GM12878 (cell line): ENCODE measurements at regions not wholly inside any gene's neighbourhood (a gene's known extent, or its start where the extent isn't known, plus 50 kb on each side); places are given as distances from the start of the nearest gene placed in this dataset.

ENCODE experiments used
- ATAC-seq: fragments of 200-7000 bp; cut with Tn5 transposase; 3 replicates; pipeline ENCODE4 v1.9.1; 2020; ENCODE audit warnings: mild to moderate bottlenecking, moderate library complexity
- BruUV-seq: library from RNA; stranded (reverse); fragments of 400-500 nt; replicated peaks from 2 replicates; lab custom pipeline; 2021; lab: Mats Ljungman, UMichigan
- CTCF ChIA-PET: fragments of 300-600 bp; sonication (Branson Sonifier 250); formaldehyde crosslinking; extraction: SDS; loops from one replicate; lab custom pipeline; 2021; ENCODE audit warnings: inconsistent platforms; lab: Yijun Ruan, JAX
- POLR2A ChIA-PET: fragments of 350-600 bp; formaldehyde crosslinking; extraction: SDS; loops from one replicate; lab custom pipeline; 2021; ENCODE audit warnings: inconsistent platforms; lab: Charles Lee
- RAD21 ChIA-PET: fragments of 300-600 bp; sonication (Branson Sonifier 250); formaldehyde crosslinking; loops from one replicate; lab custom pipeline; 2023; ENCODE audit warnings: antibody characterized with exemption; ENCODE audit not compliant: unreplicated experiment; lab: Charles Lee
- SMC1A ChIA-PET: fragments of 300-600 bp; sonication (Branson Sonifier 250); formaldehyde crosslinking; loops from one replicate; lab custom pipeline; 2023; ENCODE audit not compliant: unreplicated experiment, uncharacterized antibody; lab: Charles Lee
- DNase-seq: peaks from one replicate; pipeline ENCODE4 v3.0.0-alpha.2; 2011; ENCODE audit warnings: low read depth, low spot score
- FAIRE-seq: peaks from 3 replicates; lab custom pipeline; 2011; peaks lifted over from hg19 to GRCh38; lab: Jason Lieb, UNC
- H2AFZ ChIP-seq: 2 replicates; pipeline ENCODE4 v1.6.0; 2011; ENCODE audit warnings: low read depth, low read length, control low read depth; ENCODE audit not compliant: control insufficient read depth
- H3K27ac ChIP-seq: 2 replicates; pipeline ENCODE4 v1.5.1; 2011; ENCODE audit warnings: control low read depth; ENCODE audit not compliant: control insufficient read depth, insufficient read depth
- H3K27me3 ChIP-seq, 2 experiments: replicated peaks in 1 of 2; 2 replicates each; pipeline versions ENCODE4 v1.6.0 to v1.6.1; 2011; ENCODE audit warnings: low read length in 1 of 2; ENCODE audit not compliant: control insufficient read depth in 2 of 2, insufficient read depth in 2 of 2
- H3K36me3 ChIP-seq, 2 experiments: 2 replicates each; pipeline ENCODE4 v1.5.1; 2011; ENCODE audit warnings: low read length in 1 of 2; ENCODE audit not compliant: control insufficient read depth in 2 of 2, insufficient read depth in 2 of 2
- H3K4me1 ChIP-seq: 2 replicates; pipeline ENCODE4 v1.6.1; 2011; ENCODE audit warnings: mild to moderate bottlenecking, low read length, moderate library complexity, mixed read lengths; ENCODE audit not compliant: control insufficient read depth, insufficient read depth
- H3K4me2 ChIP-seq: 2 replicates; pipeline ENCODE4 v1.6.0; 2011; ENCODE audit warnings: control low read depth; ENCODE audit not compliant: control insufficient read depth, insufficient read depth
- H3K4me3 ChIP-seq: fragments of 200-600 bp; sonication (generic); 2 replicates; pipeline ENCODE4 v1.5.1; 2016
- H3K79me2 ChIP-seq: 2 replicates; pipeline ENCODE4 v1.6.0; 2011; ENCODE audit warnings: low read length; ENCODE audit not compliant: control insufficient read depth, insufficient read depth
- H3K9ac ChIP-seq: 2 replicates; pipeline ENCODE4 v1.8.0; 2011; ENCODE audit warnings: low read length, control low read depth, mixed read lengths; ENCODE audit not compliant: control insufficient read depth, insufficient read depth
- H3K9me3 ChIP-seq: replicated peaks from 3 replicates; pipeline ENCODE4 v1.5.1; 2011; ENCODE audit warnings: mild to moderate bottlenecking, low read length; ENCODE audit not compliant: control insufficient read depth, insufficient read depth
- H4K20me1 ChIP-seq: 2 replicates; pipeline ENCODE4 v1.6.0; 2011; ENCODE audit not compliant: control insufficient read depth, insufficient read depth
- CBX5 ChIP-seq: sonication (generic); IDR thresholded peaks from 2 replicates; pipeline ENCODE4 v1.6.1; 2016; ENCODE audit warnings: low read depth, moderate library complexity, mild to moderate bottlenecking, inconsistent platforms
- NBN ChIP-seq: fragments of 450-650 bp; IDR thresholded peaks from 2 replicates; pipeline ENCODE4 v1.6.1; 2016
- PAX8 ChIP-seq: fragments of 450-650 bp; IDR thresholded peaks from 2 replicates; pipeline ENCODE4 v1.6.1; 2017; ENCODE audit warnings: mild to moderate bottlenecking, moderate library complexity
- RELA ChIP-seq: fragments of 450-650 bp; IDR thresholded peaks from 2 replicates; pipeline ENCODE4 v1.8.0; 2014; ENCODE audit warnings: borderline replicate concordance; ENCODE audit not compliant: partially characterized antibody
- SP1 ChIP-seq: IDR thresholded peaks from one replicate; pipeline ENCODE4 v1.6.1; 2011; ENCODE audit warnings: low read depth, low read length
- ZNF207 ChIP-seq: fragments of 450-650 bp; IDR thresholded peaks from 2 replicates; pipeline ENCODE4 v1.6.1; 2014; ENCODE audit warnings: antibody characterized with exemption, mild to moderate bottlenecking, borderline replicate concordance
- WGBS: methylation state at CpG from one replicate; pipeline ENCODE4 v1.1.6; 2016; ENCODE audit warnings: low lambda C conversion rate; ENCODE audit not compliant: insufficient replicate concordance, insufficient coverage; ENCODE audit errors: missing lambda C conversion rate; 5-methylcytosine and 5-hydroxymethylcytosine counted together
- in situ Hi-C: fragments of 300-500 bp; cut with MboI; formaldehyde crosslinking; loops from 9 replicates; pipeline ENCODE4 v1.14.3; 2018; ENCODE audit warnings: mixed read lengths
- intact Hi-C: fragments of 100-400 bp; cut with micrococcal nuclease; formaldehyde crosslinking; loops from one replicate; pipeline ENCODE4 v1.14.2; 2022; ENCODE audit not compliant: unreplicated experiment
- TF ChIP-seq, protein P1 (sequence below): fragments of 150-350 bp; IDR thresholded peaks from 2 replicates; pipeline ENCODE4 v1.6.1; 2016; ENCODE audit warnings: low read depth, low read length
- TF ChIP-seq, protein P2 (sequence below), 3 experiments: IDR thresholded peaks in 2 of 3; conservative IDR thresholded peaks in 1 of 3; 2 replicates each; pipeline ENCODE4 v1.5.1; 2011; ENCODE audit warnings: low read depth in 3 of 3, low read length in 3 of 3, mild to moderate bottlenecking in 3 of 3, control low read depth in 2 of 3, moderate library complexity in 2 of 3, inconsistent platforms in 1 of 3, mixed read lengths in 1 of 3; ENCODE audit not compliant: control insufficient read depth in 2 of 3, insufficient read depth in 1 of 3; ENCODE audit errors: extremely low read depth in 1 of 3
- TF ChIP-seq, protein P3 (sequence below): IDR thresholded peaks from 2 replicates; pipeline ENCODE4 v1.6.1; 2011; ENCODE audit warnings: borderline replicate concordance, low read depth, mild to moderate bottlenecking, moderate library complexity, low read length; ENCODE audit not compliant: insufficient read depth, poor library complexity, severe bottlenecking

DNA sequence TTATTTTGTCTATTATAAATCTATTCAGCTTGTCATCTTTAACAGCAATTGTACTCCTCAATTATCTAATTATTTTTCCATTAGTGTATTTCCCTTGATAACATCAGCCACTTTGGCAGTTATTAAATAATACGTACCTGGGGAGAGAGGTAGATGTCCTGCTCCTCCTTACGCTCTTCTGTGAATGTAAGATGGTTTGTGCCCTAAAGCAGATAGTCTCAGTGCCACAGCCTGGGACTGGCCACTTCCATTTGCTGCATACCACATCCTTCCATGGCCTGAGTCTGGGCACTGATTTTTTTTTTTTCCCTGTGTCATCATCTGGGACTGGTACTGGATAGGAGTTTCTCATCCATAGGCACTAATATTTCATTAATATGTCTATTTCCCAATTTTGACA is 632.4 kb upstream of the LRRTM4 start:
- H3K4me3 ChIP-seq, result no peak overlapping the region
- ChIA-PET RAD21 (no interaction called here), CTCF (no interaction called here), SMC1A (interaction anchor here (1.5 kb wide), 1 partner anchor 22 kb away, joined by 3 read pairs; no protein-coding TSS in a partner anchor)
- no peaks in the 10 kb centered on the region for H3K4me1 ChIP-seq
- no peaks in the 10 kb centered on the region for H3K27me3 ChIP-seq
- H3K79me2 ChIP-seq, result no peaks in the 10 kb centered on the region
- no peak overlapping the region for H3K9ac ChIP-seq
- no peak for DNase-seq
- no peaks in the 10 kb centered on the region for H3K36me3 ChIP-seq
- TF ChIP-seq ZNF207, result no peak
- TF ChIP-seq, all 136 proteins: peak for 0
- intact Hi-C loops, result no loop called here
- no peak overlapping the region for H3K4me2 ChIP-seq
- no peak overlapping the region for H3K27ac ChIP-seq
- POLR2A ChIA-PET, result interaction anchor here (0.7 kb wide), 1 partner anchor 152 kb away, joined by 3 read pairs; no protein-coding TSS in a partner anchor
- ATAC-seq (no peak), FAIRE-seq (no peak)
- H3K9me3 ChIP-seq, result no peaks in the 10 kb centered on the region
- no TSS peak for BruUV-seq
- no peaks in the 10 kb centered on the region for H4K20me1 ChIP-seq
- H2AFZ ChIP-seq, result no peak overlapping the region
- 34% methylated on average over 2 of the region's 2 CpGs for WGBS
- in situ Hi-C loops, result no loop called here

DNA sequence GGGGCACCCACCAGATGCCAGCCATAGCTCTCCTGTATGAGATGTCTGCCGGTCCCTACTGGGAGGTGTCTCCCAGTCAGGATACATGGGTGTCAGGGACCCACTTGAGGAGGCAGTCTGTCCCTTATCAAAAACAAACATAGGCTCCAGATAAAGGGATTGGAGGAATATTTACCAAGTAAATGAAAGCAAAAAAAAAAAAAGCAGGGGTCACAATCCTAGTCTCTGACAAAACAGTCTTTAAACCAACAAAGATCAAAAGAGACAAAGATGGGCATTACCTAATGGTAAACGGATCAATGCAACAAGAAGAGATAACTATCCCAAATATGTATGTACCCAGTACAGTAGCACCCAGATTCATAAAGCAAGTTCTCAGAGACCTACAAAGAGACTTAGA is 640.0 kb upstream of the LRRTM4 start:
- intact Hi-C loops, result no loop called here
- TF ChIP-seq, protein P1, sequence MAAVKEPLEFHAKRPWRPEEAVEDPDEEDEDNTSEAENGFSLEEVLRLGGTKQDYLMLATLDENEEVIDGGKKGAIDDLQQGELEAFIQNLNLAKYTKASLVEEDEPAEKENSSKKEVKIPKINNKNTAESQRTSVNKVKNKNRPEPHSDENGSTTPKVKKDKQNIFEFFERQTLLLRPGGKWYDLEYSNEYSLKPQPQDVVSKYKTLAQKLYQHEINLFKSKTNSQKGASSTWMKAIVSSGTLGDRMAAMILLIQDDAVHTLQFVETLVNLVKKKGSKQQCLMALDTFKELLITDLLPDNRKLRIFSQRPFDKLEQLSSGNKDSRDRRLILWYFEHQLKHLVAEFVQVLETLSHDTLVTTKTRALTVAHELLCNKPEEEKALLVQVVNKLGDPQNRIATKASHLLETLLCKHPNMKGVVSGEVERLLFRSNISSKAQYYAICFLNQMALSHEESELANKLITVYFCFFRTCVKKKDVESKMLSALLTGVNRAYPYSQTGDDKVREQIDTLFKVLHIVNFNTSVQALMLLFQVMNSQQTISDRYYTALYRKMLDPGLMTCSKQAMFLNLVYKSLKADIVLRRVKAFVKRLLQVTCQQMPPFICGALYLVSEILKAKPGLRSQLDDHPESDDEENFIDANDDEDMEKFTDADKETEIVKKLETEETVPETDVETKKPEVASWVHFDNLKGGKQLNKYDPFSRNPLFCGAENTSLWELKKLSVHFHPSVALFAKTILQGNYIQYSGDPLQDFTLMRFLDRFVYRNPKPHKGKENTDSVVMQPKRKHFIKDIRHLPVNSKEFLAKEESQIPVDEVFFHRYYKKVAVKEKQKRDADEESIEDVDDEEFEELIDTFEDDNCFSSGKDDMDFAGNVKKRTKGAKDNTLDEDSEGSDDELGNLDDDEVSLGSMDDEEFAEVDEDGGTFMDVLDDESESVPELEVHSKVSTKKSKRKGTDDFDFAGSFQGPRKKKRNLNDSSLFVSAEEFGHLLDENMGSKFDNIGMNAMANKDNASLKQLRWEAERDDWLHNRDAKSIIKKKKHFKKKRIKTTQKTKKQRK, result no peak
- no peak for TF ChIP-seq PAX8
- no peak for TF ChIP-seq CBX5
- no peak for TF ChIP-seq NBN
- no peak for TF ChIP-seq SP1
- no peak for TF ChIP-seq RELA
- TF ChIP-seq, protein P2, sequence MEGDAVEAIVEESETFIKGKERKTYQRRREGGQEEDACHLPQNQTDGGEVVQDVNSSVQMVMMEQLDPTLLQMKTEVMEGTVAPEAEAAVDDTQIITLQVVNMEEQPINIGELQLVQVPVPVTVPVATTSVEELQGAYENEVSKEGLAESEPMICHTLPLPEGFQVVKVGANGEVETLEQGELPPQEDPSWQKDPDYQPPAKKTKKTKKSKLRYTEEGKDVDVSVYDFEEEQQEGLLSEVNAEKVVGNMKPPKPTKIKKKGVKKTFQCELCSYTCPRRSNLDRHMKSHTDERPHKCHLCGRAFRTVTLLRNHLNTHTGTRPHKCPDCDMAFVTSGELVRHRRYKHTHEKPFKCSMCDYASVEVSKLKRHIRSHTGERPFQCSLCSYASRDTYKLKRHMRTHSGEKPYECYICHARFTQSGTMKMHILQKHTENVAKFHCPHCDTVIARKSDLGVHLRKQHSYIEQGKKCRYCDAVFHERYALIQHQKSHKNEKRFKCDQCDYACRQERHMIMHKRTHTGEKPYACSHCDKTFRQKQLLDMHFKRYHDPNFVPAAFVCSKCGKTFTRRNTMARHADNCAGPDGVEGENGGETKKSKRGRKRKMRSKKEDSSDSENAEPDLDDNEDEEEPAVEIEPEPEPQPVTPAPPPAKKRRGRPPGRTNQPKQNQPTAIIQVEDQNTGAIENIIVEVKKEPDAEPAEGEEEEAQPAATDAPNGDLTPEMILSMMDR (IDR thresholded peaks at IDR 0.05 in 2 of 3, conservative IDR thresholded peaks at IDR 0.05 in 1 of 3; ENCODE audit: control insufficient read depth in 2 of 3, extremely low read depth in 1 of 3, insufficient read depth in 1 of 3, low read depth in 3 of 3, low read length in 3 of 3), result no peak
- TF ChIP-seq, protein P3, sequence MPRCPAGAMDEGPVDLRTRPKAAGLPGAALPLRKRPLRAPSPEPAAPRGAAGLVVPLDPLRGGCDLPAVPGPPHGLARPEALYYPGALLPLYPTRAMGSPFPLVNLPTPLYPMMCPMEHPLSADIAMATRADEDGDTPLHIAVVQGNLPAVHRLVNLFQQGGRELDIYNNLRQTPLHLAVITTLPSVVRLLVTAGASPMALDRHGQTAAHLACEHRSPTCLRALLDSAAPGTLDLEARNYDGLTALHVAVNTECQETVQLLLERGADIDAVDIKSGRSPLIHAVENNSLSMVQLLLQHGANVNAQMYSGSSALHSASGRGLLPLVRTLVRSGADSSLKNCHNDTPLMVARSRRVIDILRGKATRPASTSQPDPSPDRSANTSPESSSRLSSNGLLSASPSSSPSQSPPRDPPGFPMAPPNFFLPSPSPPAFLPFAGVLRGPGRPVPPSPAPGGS, result no peak
- H3K9me3 ChIP-seq, result no peaks in the 10 kb centered on the region
- H3K4me2 ChIP-seq, result no peak overlapping the region
- H3K4me3 ChIP-seq, result no peak overlapping the region
- no peaks in the 10 kb centered on the region for H3K36me3 ChIP-seq
- no peak overlapping the region for H3K27ac ChIP-seq
- no peak for FAIRE-seq
- RAD21 ChIA-PET, result no interaction called here
- POLR2A ChIA-PET, result no interaction called here
- no peak for ATAC-seq
- in situ Hi-C loops, result no loop called here
- no peak overlapping the region for H3K9ac ChIP-seq
- BruUV-seq, result no TSS peak
- SMC1A ChIA-PET, result no interaction called here
- no peaks in the 10 kb centered on the region for H4K20me1 ChIP-seq
- no peaks in the 10 kb centered on the region for H3K4me1 ChIP-seq
- no peaks in the 10 kb centered on the region for H3K79me2 ChIP-seq
- H3K27me3 ChIP-seq, result no peaks in the 10 kb centered on the region
- DNase-seq, result no peak
- WGBS, result 31% methylated on average over 2 of the region's 2 CpGs
- CTCF ChIA-PET, result no interaction called here
- no peak overlapping the region for H2AFZ ChIP-seq
